B cell (primary cell): ENCODE measurements at regions not wholly inside any gene's neighbourhood (a gene's known extent, or its start where the extent isn't known, plus 50 kb on each side); places are given as distances from the start of the nearest gene placed in this dataset.

Source experiments
- ATAC-seq: fragments of 200-7000 bp; cut with Tn5 transposase; one replicate; pipeline ENCODE4 v1.10.0; 2021; ENCODE audit warnings: low read depth, mild to moderate bottlenecking, moderate number of reproducible peaks, moderate library complexity
- CTCF ChIA-PET: fragments of 350-600 bp; sonication (Branson Sonifier 250); formaldehyde crosslinking; loops from one replicate; lab custom pipeline; 2021; ENCODE audit warnings: antibody characterized with exemption, inconsistent platforms; lab: Charles Lee
- POLR2A ChIA-PET: fragments of 350-600 bp; sonication (Branson Sonifier 250); formaldehyde crosslinking; loops from one replicate; lab custom pipeline; 2021; ENCODE audit warnings: antibody characterized with exemption; lab: Charles Lee
- DNase-seq: peaks from one replicate; pipeline ENCODE4 v3.0.0; 2013
- H2AFZ ChIP-seq: 2 replicates; pipeline ENCODE4 v1.6.1; 2012; ENCODE audit warnings: mild to moderate bottlenecking, low read depth, low read length; ENCODE audit not compliant: insufficient read depth, poor library complexity, severe bottlenecking
- H3K27ac ChIP-seq, 2 donors: 1 replicate in 1 of 2; 2 replicates in 1 of 2; pipeline ENCODE4 v1.5.1; 2012 to 2013; ENCODE audit warnings: low read length in 2 of 2, mild to moderate bottlenecking in 2 of 2, moderate library complexity in 1 of 2
- H3K27me3 ChIP-seq, 4 experiments: fragments of 200-600 bp in 1 of 4; sonication (generic) in 1 of 4; replicated peaks in 1 of 4; 1 replicate in 2 of 4; 2 replicates in 2 of 4; pipeline versions ENCODE4 v1.6.1 to v1.7.0; 2013 to 2016; ENCODE audit warnings: low read length in 3 of 4, mild to moderate bottlenecking in 2 of 4, mixed read lengths in 1 of 4, moderate library complexity in 1 of 4; ENCODE audit not compliant: insufficient read depth in 4 of 4, control insufficient read depth in 3 of 4; ENCODE audit errors: control extremely low read depth in 1 of 4
- H3K36me3 ChIP-seq, 2 experiments: replicated peaks in 1 of 2; 1 replicate in 1 of 2; 2 replicates in 1 of 2; pipeline versions ENCODE4 v1.6.1 to v1.7.1; 2013; ENCODE audit warnings: low read length in 1 of 2; ENCODE audit not compliant: insufficient read depth in 2 of 2, control insufficient read depth in 1 of 2; ENCODE audit errors: control extremely low read depth in 1 of 2, extremely low read depth in 1 of 2
- H3K4me1 ChIP-seq, 2 donors: fragments of 200-600 bp in 1 of 2; sonication (generic) in 1 of 2; 1 replicate in 1 of 2; 2 replicates in 1 of 2; pipeline versions ENCODE4 v1.5.1 to v1.6.1; 2013 to 2017; ENCODE audit warnings: low read length in 2 of 2; ENCODE audit not compliant: control insufficient read depth in 2 of 2, insufficient read depth in 2 of 2
- H3K4me2 ChIP-seq: replicated peaks from 2 replicates; pipeline ENCODE3; 2012; ENCODE audit warnings: mild to moderate bottlenecking, low read depth, low read length; ENCODE audit not compliant: poor library complexity, severe bottlenecking
- H3K4me3 ChIP-seq, 5 experiments: fragments of 200-600 bp in 1 of 5; sonication (generic) in 1 of 5; 1 replicate in 3 of 5; 2 replicates in 2 of 5; pipeline versions ENCODE4 v1.5.1 to v1.7.0; 2011 to 2016; ENCODE audit warnings: low read length in 4 of 5, mild to moderate bottlenecking in 4 of 5, low read depth in 2 of 5, control low read depth in 1 of 5, moderate library complexity in 1 of 5; ENCODE audit not compliant: insufficient read depth in 1 of 5; ENCODE audit errors: control extremely low read depth in 1 of 5, extremely low read depth in 1 of 5
- H3K79me2 ChIP-seq: fragments of 200-600 bp; sonication (generic); one replicate; pipeline ENCODE4 v1.6.0; 2016; ENCODE audit warnings: low read length; ENCODE audit not compliant: control insufficient read depth, insufficient read depth
- H3K9ac ChIP-seq: fragments of 200-600 bp; sonication (generic); 2 replicates; pipeline ENCODE4 v1.6.1; 2017; ENCODE audit warnings: mild to moderate bottlenecking, low read length, moderate library complexity
- H3K9me3 ChIP-seq, 3 donors: one replicate each; pipeline versions ENCODE4 v1.6.1 to v1.7.1; 2013; ENCODE audit warnings: low read length in 2 of 3; ENCODE audit not compliant: control insufficient read depth in 2 of 3, insufficient read depth in 1 of 3; ENCODE audit errors: control extremely low read depth in 1 of 3
- H4K20me1 ChIP-seq: 2 replicates; pipeline ENCODE4 v1.6.0; 2012; ENCODE audit warnings: mild to moderate bottlenecking, low read length; ENCODE audit not compliant: insufficient read depth, control insufficient read depth, poor library complexity, severe bottlenecking
- H3K27ac Mint-ChIP-seq: one replicate; pipeline ENCODE4 v1.8.0; 2021; ENCODE audit warnings: mixed read lengths
- H3K27me3 Mint-ChIP-seq: one replicate; pipeline ENCODE4 v1.8.0; 2021; ENCODE audit warnings: mixed read lengths
- H3K4me1 Mint-ChIP-seq: one replicate; pipeline ENCODE4 v1.8.0; 2021; ENCODE audit warnings: mixed read lengths
- H3K4me3 Mint-ChIP-seq: one replicate; pipeline ENCODE4 v1.8.0; 2021; ENCODE audit warnings: mixed read lengths
- H3K9me3 Mint-ChIP-seq: one replicate; pipeline ENCODE4 v1.8.0; 2022; ENCODE audit warnings: mixed read lengths; ENCODE audit not compliant: insufficient read depth
- EZH2 ChIP-seq: IDR thresholded peaks from 2 replicates; pipeline ENCODE4 v1.6.1; 2012; ENCODE audit warnings: borderline replicate concordance, low read depth, mild to moderate bottlenecking, moderate library complexity, low read length; ENCODE audit not compliant: insufficient read depth, poor library complexity, severe bottlenecking
- WGBS: methylation state at CpG from one replicate; pipeline ENCODE4 v1.1.5; 2013; ENCODE audit warnings: missing lambda C conversion rate; ENCODE audit not compliant: insufficient coverage; 5-methylcytosine and 5-hydroxymethylcytosine counted together
- intact Hi-C: fragments of 100-400 bp; cut with micrococcal nuclease; formaldehyde crosslinking; loops from one replicate; pipeline ENCODE4 v1.10.0; 2022
- TF ChIP-seq, protein P1 (sequence below): fragments of 200-600 bp; IDR thresholded peaks from one replicate; pipeline ENCODE4 v1.8.0; 2022; ENCODE audit warnings: antibody characterized with exemption, mild to moderate bottlenecking

DNA sequence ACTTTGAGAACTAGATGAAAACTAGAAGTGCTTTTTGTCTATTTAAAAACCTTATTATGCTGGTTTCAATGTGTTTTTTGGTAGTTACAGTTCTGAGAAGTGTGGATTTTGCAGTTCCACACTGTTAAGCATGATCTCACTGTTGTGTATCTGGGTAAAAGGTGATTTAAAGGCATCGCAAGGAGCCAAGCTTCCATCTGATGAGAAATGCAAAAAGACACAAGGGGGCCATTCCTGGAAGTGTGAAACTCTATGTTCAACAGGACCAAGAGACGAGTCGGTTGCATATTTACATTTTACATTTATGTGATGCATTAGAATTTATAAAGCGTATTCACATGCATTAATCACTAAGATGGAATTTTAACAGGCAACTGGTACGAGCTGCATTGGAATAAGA is 490.8 kb downstream of the NPIPA7 start:
- WGBS = 86% methylated on average over 2 of the region's 5 CpGs
- ATAC-seq (no peak), DNase-seq (no peak)
- no peak overlapping the region for H2AFZ ChIP-seq
- Mint-ChIP-seq H3K4me3 (no peak overlapping the region), H3K27me3 (peaks cover 28% of the 10 kb centered on the region), H3K4me1 (no peaks in the 10 kb centered on the region), H3K27ac (no peak overlapping the region), H3K9me3 (no peaks in the 10 kb centered on the region)
- peaks cover 0 to 2% (median 0%) of the 10 kb centered on the region in 4 experiments for H3K27me3 ChIP-seq
- ChIA-PET CTCF (interaction anchor here (5.4 kb wide), 1 partner anchor 9 kb away, joined by 28 read pairs; no protein-coding TSS in a partner anchor), POLR2A (no interaction called here)
- H3K4me1 ChIP-seq = no peaks in the 10 kb centered on the region
- no peaks in the 10 kb centered on the region for H3K9me3 ChIP-seq
- H3K9ac ChIP-seq = no peak overlapping the region
- intact Hi-C loops = no loop called here
- H3K36me3 ChIP-seq = no peaks in the 10 kb centered on the region
- H3K4me2 ChIP-seq = no peak overlapping the region
- TF ChIP-seq EZH2 = no peak
- TF ChIP-seq, protein P1, sequence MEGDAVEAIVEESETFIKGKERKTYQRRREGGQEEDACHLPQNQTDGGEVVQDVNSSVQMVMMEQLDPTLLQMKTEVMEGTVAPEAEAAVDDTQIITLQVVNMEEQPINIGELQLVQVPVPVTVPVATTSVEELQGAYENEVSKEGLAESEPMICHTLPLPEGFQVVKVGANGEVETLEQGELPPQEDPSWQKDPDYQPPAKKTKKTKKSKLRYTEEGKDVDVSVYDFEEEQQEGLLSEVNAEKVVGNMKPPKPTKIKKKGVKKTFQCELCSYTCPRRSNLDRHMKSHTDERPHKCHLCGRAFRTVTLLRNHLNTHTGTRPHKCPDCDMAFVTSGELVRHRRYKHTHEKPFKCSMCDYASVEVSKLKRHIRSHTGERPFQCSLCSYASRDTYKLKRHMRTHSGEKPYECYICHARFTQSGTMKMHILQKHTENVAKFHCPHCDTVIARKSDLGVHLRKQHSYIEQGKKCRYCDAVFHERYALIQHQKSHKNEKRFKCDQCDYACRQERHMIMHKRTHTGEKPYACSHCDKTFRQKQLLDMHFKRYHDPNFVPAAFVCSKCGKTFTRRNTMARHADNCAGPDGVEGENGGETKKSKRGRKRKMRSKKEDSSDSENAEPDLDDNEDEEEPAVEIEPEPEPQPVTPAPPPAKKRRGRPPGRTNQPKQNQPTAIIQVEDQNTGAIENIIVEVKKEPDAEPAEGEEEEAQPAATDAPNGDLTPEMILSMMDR = no peak
- H3K27ac ChIP-seq = no peak overlapping the region
- H3K4me3 ChIP-seq = no peak overlapping the region
- H4K20me1 ChIP-seq = no peaks in the 10 kb centered on the region
- no peaks in the 10 kb centered on the region for H3K79me2 ChIP-seq

DNA sequence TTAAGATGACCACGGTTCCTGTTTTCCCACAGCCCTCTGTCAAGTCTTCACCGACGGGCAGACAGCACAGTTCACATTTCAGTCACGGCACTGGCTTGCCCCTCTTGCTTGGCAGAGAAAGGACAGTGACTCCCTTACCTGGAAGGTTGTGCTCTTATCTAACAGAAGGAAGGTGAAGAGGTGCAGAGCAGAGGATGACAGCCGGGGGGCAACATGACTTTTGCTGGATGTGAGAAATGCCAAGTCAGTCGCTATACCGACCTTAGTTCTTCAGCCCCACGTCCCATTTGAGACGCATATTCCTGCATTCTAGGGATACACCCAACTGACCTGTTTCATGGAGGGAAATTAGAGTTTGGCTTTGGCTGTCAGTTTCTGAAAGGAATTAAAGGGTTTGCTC is 492.3 kb downstream of the NPIPA7 start:
- intact Hi-C loops = no loop called here
- Histone ChIP-seq H3K9ac (no peak overlapping the region), H3K4me1 (no peaks in the 10 kb centered on the region), H2AFZ (no peak overlapping the region), H3K27me3 (peaks cover 0 to 2% (median 0%) of the 10 kb centered on the region in 4 experiments), H4K20me1 (no peaks in the 10 kb centered on the region), H3K9me3 (no peaks in the 10 kb centered on the region), H3K79me2 (no peaks in the 10 kb centered on the region), H3K27ac (no peak overlapping the region), H3K4me3 (no peak overlapping the region), H3K36me3 (no peaks in the 10 kb centered on the region), H3K4me2 (no peak overlapping the region)
- ATAC-seq = no peak
- no peak overlapping the region for H3K4me3 Mint-ChIP-seq
- H3K27me3 Mint-ChIP-seq = peaks cover 32% of the 10 kb centered on the region
- whole genome bisulfite sequencing = 50% methylated on average over 4 of the region's 9 CpGs
- ChIA-PET POLR2A (no interaction called here), CTCF (interaction anchor here (5.4 kb wide), 1 partner anchor 11 kb away, joined by 28 read pairs; no protein-coding TSS in a partner anchor)
- H3K27ac Mint-ChIP-seq = no peak overlapping the region
- H3K9me3 Mint-ChIP-seq = no peaks in the 10 kb centered on the region
- DNase-seq = no peak
- TF ChIP-seq, protein P1 = no peak
- no peak for TF ChIP-seq EZH2
- no peaks in the 10 kb centered on the region for H3K4me1 Mint-ChIP-seq
